ENCODE measurements at regions not wholly inside any gene's neighbourhood (a gene's known extent, or its start where the extent isn't known, plus 50 kb on each side); places are given as distances from the start of the nearest gene placed in this dataset.
"Not testable (repeated sequence)": the region's sequence is repeated elsewhere in the genome, so short reads cannot be mapped to it uniquely, and the experiment has no call there.

DNA sequence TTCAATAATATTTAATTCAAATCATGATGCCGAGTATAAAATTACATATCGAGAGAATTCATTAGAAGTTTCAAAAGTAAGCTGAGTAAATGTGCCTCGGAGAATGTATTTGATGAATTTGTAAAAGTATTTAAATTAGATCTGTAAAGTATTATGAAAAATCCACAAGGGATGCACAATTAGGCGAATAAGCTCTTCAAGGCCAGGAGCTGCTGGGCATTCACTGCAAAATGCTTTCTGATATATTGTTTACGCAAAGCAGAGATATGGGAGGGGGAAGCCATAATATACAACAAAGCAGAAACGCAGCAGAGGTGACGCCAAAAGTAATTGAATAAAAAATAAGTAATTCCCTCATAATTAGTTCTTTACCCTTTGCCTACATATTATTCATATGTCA lies 1121.5 kb upstream of the TENM3 start:
- no peak for DNase-seq
- no peak overlapping the region for H3K4me3 ChIP-seq (ENCODE audit: low read length)
- TF ChIP-seq EZH2phosphoT487 (IDR thresholded peaks at IDR 0.05; ENCODE audit: low read length) = no peak
- TF ChIP-seq, protein P1, sequence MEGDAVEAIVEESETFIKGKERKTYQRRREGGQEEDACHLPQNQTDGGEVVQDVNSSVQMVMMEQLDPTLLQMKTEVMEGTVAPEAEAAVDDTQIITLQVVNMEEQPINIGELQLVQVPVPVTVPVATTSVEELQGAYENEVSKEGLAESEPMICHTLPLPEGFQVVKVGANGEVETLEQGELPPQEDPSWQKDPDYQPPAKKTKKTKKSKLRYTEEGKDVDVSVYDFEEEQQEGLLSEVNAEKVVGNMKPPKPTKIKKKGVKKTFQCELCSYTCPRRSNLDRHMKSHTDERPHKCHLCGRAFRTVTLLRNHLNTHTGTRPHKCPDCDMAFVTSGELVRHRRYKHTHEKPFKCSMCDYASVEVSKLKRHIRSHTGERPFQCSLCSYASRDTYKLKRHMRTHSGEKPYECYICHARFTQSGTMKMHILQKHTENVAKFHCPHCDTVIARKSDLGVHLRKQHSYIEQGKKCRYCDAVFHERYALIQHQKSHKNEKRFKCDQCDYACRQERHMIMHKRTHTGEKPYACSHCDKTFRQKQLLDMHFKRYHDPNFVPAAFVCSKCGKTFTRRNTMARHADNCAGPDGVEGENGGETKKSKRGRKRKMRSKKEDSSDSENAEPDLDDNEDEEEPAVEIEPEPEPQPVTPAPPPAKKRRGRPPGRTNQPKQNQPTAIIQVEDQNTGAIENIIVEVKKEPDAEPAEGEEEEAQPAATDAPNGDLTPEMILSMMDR (IDR thresholded peaks at IDR 0.05; ENCODE audit: low read length) = no peak
- TF ChIP-seq EZH2 (optimal IDR thresholded peaks at IDR 0.05; ENCODE audit: low read depth, low read length) = no peak
- H4K20me1 ChIP-seq (ENCODE audit: insufficient read depth, low read length) = no peaks in the 10 kb centered on the region
- no peaks in the 10 kb centered on the region for H3K9me2 ChIP-seq (replicated peaks; ENCODE audit: insufficient read depth, low read length)
- H2AFZ ChIP-seq (ENCODE audit: low read length) = no peak overlapping the region
- H3K79me2 ChIP-seq (ENCODE audit: low read length) = no peaks in the 10 kb centered on the region
- H3K36me3 ChIP-seq (replicated peaks; ENCODE audit: insufficient read depth, low read length) = no peaks in the 10 kb centered on the region
- H3F3A ChIP-seq (ENCODE audit: insufficient read depth, low read length) = no peaks in the 10 kb centered on the region
- H3K27ac ChIP-seq (ENCODE audit: low read length) = no peak overlapping the region
- H3K9ac ChIP-seq (ENCODE audit: low read length) = no peak overlapping the region
- no peaks in the 10 kb centered on the region for H3K27me3 ChIP-seq (replicated peaks; ENCODE audit: insufficient read depth, low read length)
- no peaks in the 10 kb centered on the region for H3K9me3 ChIP-seq (replicated peaks; ENCODE audit: insufficient read depth, low read length)
- H3K4me1 ChIP-seq (ENCODE audit: low read length) = no peaks in the 10 kb centered on the region
- H3K4me2 ChIP-seq (ENCODE audit: low read depth, low read length) = no peak overlapping the region

- Histone ChIP-seq H3K27ac (ENCODE audit: low read length) (no peak overlapping the region), H3K9ac (ENCODE audit: low read length) (no peak overlapping the region), H3F3A (ENCODE audit: insufficient read depth, low read length) (no peaks in the 10 kb centered on the region), H3K9me2 (replicated peaks; ENCODE audit: insufficient read depth, low read length) (no peaks in the 10 kb centered on the region), H3K36me3 (replicated peaks; ENCODE audit: insufficient read depth, low read length) (no peaks in the 10 kb centered on the region), H3K27me3 (replicated peaks; ENCODE audit: insufficient read depth, low read length) (no peaks in the 10 kb centered on the region), H3K4me2 (ENCODE audit: low read depth, low read length) (no peak overlapping the region), H3K79me2 (ENCODE audit: low read length) (no peaks in the 10 kb centered on the region), H4K20me1 (ENCODE audit: insufficient read depth, low read length) (no peaks in the 10 kb centered on the region), H2AFZ (ENCODE audit: low read length) (no peak overlapping the region), H3K4me3 (ENCODE audit: low read length) (no peak overlapping the region), H3K4me1 (ENCODE audit: low read length) (no peaks in the 10 kb centered on the region), H3K9me3 (replicated peaks; ENCODE audit: insufficient read depth, low read length) (no peaks in the 10 kb centered on the region)
- no peak for DNase-seq
- TF ChIP-seq EZH2phosphoT487 (IDR thresholded peaks at IDR 0.05; ENCODE audit: low read length) (no peak), EZH2 (optimal IDR thresholded peaks at IDR 0.05; ENCODE audit: low read depth, low read length) (no peak)
- TF ChIP-seq, protein P1 (IDR thresholded peaks at IDR 0.05; ENCODE audit: low read length) = no peak
These were observed 1116.0 kb upstream of the TENM3 start for GRCh38 chr4:181127171-181127570.

DNA sequence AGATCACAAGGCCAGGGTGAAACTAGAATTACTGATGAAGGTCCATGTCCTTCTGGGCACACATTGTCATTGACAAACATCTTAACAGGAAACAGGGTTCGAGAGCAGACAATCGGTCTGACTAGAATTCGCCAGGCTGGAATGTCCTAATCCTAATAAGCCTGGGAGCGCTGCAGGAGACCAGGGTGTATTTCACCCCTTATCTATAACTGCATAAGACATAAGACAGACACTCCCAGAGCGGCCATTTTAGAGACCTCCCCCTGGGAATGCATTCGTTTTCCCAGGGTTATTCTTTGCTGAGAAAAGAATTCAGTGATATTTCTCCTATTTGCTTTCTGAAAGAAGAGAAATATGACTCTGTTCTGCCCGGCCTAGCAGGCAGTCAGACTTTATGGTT lies 1112.9 kb upstream of the TENM3 start:
- H3K27ac ChIP-seq (ENCODE audit: low read length); DNase-seq; H3K79me2 ChIP-seq (ENCODE audit: low read length); H2AFZ ChIP-seq (ENCODE audit: low read length); H3K9me3 ChIP-seq (replicated peaks; ENCODE audit: insufficient read depth, low read length); H3K27me3 ChIP-seq (replicated peaks; ENCODE audit: insufficient read depth, low read length); H3K9me2 ChIP-seq (replicated peaks; ENCODE audit: insufficient read depth, low read length); H3K4me2 ChIP-seq (ENCODE audit: low read depth, low read length); H3K36me3 ChIP-seq (replicated peaks; ENCODE audit: insufficient read depth, low read length); H3F3A ChIP-seq (ENCODE audit: insufficient read depth, low read length); H3K9ac ChIP-seq (ENCODE audit: low read length); H4K20me1 ChIP-seq (ENCODE audit: insufficient read depth, low read length); H3K4me1 ChIP-seq (ENCODE audit: low read length); H3K4me3 ChIP-seq (ENCODE audit: low read length): not testable (repeated sequence)

DNA sequence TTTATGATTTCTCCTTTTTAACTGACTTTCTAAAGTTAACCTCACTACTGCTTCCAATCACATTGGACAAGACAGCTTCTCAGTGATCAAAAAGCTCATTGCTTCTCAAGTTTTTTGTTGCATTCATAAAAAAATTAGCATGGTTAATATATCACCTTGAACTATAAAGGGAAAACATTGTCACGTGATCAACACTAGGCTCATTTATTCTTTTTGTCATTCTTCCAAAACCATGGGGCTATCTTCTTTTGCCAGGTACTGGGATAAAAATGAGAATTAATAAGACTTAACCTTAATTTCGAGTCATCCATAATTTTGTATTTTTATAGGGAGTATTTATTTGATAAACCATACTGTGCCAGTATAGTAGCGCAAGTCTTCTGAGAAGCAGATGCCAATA lies 1105.9 kb upstream of the TENM3 start:
- H3K9me2 ChIP-seq (replicated peaks; ENCODE audit: insufficient read depth, low read length) = no peaks in the 10 kb centered on the region
- H2AFZ ChIP-seq (ENCODE audit: low read length) = no peak overlapping the region
- H4K20me1 ChIP-seq (ENCODE audit: insufficient read depth, low read length) = no peaks in the 10 kb centered on the region
- H3K27ac ChIP-seq (ENCODE audit: low read length) = no peak overlapping the region
- no peaks in the 10 kb centered on the region for H3K36me3 ChIP-seq (replicated peaks; ENCODE audit: insufficient read depth, low read length)
- H3K4me3 ChIP-seq (ENCODE audit: low read length) = no peak overlapping the region
- H3K79me2 ChIP-seq (ENCODE audit: low read length) = no peaks in the 10 kb centered on the region
- TF ChIP-seq, protein P1 (IDR thresholded peaks at IDR 0.05; ENCODE audit: low read length) = no peak
- TF ChIP-seq EZH2 (optimal IDR thresholded peaks at IDR 0.05; ENCODE audit: low read depth, low read length) (no peak), EZH2phosphoT487 (IDR thresholded peaks at IDR 0.05; ENCODE audit: low read length) (no peak)
- no peak overlapping the region for H3K4me2 ChIP-seq (ENCODE audit: low read depth, low read length)
- no peaks in the 10 kb centered on the region for H3K27me3 ChIP-seq (replicated peaks; ENCODE audit: insufficient read depth, low read length)
- H3F3A ChIP-seq (ENCODE audit: insufficient read depth, low read length) = no peaks in the 10 kb centered on the region
- H3K4me1 ChIP-seq (ENCODE audit: low read length) = no peaks in the 10 kb centered on the region
- no peak for DNase-seq
- H3K9me3 ChIP-seq (replicated peaks; ENCODE audit: insufficient read depth, low read length) = no peaks in the 10 kb centered on the region
- H3K9ac ChIP-seq (ENCODE audit: low read length) = no peak overlapping the region

Measured in MM.1S (cell line).